Fibroblast of peridontal ligament (primary cell): ENCODE measurements at regions not wholly inside any gene's neighbourhood (a gene's known extent, or its start where the extent isn't known, plus 50 kb on each side); places are given as distances from the start of the nearest gene placed in this dataset.

Experiments
- DNase-seq: peaks from one replicate; pipeline ENCODE4 v3.0.0-alpha.2; 2010; ENCODE audit errors: extremely low read depth

DNA sequence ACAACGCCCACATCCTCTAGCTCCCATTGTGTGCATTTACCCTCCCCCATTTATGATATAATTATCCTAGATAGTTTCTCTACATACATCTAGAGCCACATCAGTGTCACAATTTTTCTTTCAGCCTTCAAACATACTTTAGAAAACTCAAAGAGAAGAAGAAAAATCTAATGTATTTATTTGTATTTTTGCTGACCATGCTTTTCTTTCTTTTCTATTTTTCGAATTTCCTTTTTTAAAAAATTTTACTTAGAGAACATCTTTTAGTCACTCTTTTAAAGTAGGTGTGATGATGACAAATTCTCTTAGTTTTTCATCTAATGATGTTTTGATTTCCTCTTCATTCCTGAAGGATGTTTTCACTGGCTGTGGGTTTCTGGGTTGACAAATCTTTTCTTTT, 117.0 kb upstream of the CHL1 start:
- no peak for DNase-seq

GRCh38 chr3:82508-82907, 114.1 kb upstream of the CHL1 start:
- DNase-seq: no peak

GRCh38 chr3:83096-83495, 113.5 kb upstream of the CHL1 start:
- no peak for DNase-seq

DNA sequence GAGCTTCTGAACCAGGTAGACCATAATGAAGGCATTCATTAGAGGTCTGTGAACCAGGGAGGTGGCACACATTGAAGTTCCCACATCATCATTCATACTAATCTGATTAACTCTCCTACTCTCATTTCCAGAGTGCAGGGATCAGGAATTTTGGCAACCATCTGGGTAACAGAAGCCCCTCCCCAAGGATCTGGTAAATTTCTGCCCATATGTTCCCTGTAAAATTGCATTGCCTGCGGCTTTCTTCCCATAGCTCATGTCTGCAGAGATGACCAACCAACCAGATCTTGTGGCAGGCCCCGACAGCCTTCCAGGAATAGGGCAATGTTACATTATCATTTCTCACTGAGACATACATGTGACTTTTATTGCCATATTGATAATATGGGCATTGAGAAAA, 111.4 kb upstream of the CHL1 start:
- DNase-seq: no peak

DNA sequence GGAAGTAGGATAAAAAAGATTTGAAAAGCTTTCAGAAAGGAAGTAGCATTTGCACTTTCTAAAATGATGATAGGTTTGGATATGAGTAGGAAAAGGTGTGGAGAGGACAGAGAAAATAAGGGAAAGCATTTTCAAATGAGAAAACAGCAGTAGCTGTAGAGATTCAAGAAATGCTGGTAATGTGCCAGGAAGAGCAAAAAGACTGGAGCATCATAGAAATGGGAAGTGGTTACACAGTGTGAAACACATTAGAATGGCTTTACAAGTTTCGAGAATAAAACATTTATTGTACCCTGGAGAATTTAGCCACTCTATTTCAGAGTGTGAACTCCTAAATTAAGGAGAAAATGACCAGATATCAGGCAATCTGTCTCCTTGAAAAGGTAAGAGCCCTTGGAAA, 108.3 kb upstream of the CHL1 start:
- DNase-seq: no peak

GRCh38 chr3:93746-94145, 102.8 kb upstream of the CHL1 start:
- DNase-seq: no peak

- no peak for DNase-seq
Measured at GRCh38 chr3:96259-96658, 100.3 kb upstream of the CHL1 start.

DNA sequence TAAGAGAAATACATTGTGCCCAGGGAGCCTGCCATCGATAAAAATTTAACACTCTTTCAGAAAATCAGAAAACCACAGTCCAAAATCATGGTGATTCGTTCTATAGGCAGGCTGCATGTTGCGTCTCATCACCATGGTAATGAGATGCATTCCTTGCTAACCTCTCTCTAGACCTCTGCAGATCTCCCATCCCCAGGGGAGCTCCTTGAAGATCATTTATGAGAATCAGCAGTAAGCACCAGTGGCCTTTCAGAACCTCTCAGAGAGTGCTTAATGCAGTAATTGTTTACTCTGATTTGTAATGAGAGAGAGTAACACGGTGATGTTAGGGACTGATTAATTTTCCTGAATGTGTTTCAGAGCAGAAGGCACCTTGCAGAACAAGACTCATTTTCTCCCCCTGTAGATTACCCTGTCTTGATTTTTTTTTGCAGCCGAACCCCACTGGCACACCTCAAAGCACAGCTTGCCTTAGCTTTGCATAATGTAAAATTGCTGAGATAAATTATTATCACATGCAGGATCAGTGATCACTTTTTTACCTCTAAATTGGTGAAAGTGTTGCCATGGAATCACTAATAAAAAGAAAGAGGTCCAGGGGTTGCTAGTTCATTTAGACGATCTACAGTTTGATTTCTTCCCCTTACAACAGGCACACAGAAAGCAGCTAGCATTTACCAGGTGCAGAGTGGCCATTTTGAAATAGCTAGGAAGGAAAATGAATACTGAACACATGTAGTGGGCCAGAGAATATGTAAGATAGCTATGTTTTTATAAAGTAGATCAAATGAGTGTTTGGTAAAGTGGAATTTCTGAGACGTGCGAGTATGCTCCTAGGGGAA, 98.9 kb upstream of the CHL1 start:
- DNase-seq: no peak

DNA sequence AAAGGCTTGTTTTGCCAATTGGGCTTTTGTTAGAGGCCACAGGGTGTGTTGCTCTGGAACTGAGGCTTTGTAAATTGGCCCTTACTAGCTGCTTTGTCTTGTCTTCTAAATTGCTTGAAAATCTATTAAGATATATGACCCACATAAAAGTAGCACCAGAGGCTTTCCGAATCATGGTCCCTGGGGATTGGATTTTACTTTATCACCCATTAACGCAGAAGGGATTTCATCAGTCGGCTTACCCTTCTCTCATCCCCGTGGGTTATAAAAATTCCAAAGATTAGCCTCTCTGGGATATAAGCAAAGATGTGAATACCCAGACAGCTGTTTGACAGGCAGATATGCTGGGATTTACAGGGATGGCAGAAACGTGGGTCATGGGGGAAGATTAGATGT, 98.3 kb upstream of the CHL1 start:
- no peak for DNase-seq

GRCh38 chr3:99506-99905, 97.1 kb upstream of the CHL1 start:
- DNase-seq: no peak

DNA sequence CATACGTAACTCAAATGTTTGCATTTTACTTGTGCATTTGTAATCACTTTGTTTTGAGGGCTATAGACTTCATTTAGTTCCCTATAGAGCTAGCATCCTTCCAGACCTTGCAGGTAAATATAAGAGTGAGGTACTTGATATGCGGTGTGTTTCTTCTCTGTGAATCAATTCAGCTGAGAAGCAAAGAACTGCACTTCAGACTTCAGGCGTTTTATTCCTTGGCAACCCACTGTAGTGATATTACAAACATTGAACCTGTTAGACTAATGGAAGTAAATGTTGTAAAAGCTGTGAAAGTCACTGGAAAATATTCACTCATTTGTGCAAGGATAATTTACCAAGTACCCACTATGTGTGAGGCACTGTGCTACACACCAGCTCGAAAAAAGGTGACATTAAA, 94.1 kb upstream of the CHL1 start:
- no peak for DNase-seq

GRCh38 chr3:103991-104390, 92.6 kb upstream of the CHL1 start:
- DNase-seq: no peak

- no peak for DNase-seq
Measured at GRCh38 chr3:105585-105984, 91.0 kb upstream of the CHL1 start.

- no peak for DNase-seq
Measured at GRCh38 chr3:106619-107018, 89.9 kb upstream of the CHL1 start.

- no peak for DNase-seq
Measured at GRCh38 chr3:111143-112069, 85.2 kb upstream of the CHL1 start.

GRCh38 chr3:112773-113172, 83.8 kb upstream of the CHL1 start:
- DNase-seq: no peak

- no peak for DNase-seq
Measured at GRCh38 chr3:118666-119065, 77.9 kb upstream of the CHL1 start.

GRCh38 chr3:123341-123740, 73.2 kb upstream of the CHL1 start:
- DNase-seq: no peak

DNA sequence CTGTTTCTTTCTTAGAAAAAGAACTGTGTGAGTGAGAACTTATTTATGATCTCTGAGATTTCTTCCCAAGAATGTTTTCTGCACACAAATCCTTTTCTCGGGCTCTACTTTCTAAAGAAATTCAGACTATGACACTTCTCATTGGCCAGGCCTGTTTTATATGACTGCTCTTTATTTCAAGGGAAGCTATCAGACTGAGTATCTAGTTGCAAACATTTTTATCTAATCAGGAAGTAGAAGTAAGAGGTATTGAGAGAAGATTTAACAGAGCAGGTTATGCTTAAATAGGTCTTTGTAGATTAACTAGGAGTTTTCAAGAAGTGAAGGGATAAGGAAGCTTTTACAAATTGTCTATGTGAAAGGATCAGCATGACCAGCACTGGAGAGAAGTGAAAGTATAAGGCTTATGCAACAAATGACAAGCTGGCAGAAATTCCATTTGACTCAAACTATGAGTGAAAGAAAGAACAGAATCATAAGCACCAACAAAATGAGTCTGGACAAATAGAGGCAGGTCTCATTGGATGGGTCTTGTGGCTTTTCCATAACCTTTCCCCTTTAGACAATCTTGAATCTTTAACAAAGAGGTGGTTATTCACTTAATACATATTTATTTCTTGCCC, 71.9 kb upstream of the CHL1 start:
- DNase-seq: no peak

- DNase-seq: no peak
Measured at GRCh38 chr3:128515-129172, 67.9 kb upstream of the CHL1 start.

DNA sequence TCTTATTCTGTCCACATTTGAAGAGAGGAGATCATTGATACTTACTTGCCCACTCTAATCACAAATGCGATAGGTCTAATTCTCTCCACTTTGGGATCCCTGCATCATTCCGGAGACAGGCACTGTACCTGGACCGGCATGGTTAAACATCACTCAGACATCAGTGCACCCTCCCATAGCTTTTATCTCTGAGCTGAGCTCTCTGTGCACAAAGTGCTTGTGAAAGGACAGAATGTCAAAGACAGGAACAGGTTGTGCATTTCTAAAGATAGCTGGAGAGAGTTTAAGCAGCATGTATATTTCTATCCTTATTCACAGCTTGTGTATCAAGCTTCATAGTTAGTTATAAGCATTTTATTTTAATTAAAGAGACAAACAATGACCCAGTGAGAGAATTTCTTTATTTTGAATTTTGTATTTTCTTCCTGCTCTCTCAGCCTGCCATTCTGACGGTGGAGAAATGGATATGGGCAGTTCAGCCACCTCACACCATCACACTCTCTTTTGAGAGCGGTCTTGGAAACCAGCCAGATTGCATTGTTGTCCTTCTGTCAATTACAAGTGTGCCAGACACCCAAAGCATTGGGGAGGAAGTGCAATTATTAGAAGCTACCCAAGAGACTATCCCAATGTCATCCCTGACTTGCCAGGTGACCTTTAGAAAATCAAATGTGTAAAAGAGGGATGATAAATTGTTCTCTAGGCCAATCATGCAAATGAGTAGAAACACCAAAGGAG, 65.2 kb upstream of the CHL1 start:
- no peak for DNase-seq
